ENCODE measurements at regions not wholly inside any gene's neighbourhood (a gene's known extent, or its start where the extent isn't known, plus 50 kb on each side); places are given as distances from the start of the nearest gene placed in this dataset.
"Not testable (repeated sequence)": the region's sequence is repeated elsewhere in the genome, so short reads cannot be mapped to it uniquely, and the experiment has no call there.

DNA sequence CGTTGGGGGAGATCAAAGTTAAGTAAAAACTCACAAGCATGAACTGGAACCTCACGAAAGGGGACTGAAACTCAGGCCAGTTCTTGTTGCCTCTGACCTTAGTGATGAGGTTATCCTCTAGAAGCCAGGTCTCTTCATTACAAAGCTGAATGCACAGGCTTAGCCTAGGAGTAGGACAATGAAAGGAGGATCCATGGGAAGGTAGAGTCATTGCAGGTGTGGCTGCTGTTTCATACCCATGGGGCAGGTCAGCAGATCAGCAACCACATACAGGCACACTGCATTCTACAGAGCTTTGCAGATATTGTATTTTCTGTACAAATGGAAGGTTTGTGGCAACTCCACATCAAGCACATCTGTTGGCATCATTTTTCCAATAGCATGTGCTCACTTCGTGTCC is 341.3 kb upstream of the SOX9 start:
- DNase-seq (ENCODE audit: low read depth): no peak

DNA sequence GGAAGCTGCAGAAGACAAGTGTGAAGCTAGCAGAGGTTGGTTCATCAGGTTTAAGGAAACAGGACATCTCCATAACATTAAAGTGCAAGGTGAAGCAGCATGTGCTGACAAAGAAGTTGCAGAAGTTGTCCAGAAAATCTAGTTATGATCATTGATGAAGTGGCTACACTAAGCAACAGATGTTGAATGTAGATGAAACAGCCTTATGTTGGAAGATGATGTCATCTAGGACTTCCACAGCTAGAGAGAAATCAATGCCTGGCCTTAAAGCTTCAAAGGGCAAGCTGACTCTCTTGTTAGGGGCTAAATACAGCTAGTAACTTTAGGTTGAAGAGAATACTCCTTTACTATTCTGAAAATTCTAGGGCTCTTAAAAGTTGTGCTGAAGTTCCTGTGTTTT is 340.2 kb upstream of the SOX9 start:
- no peak for DNase-seq (ENCODE audit: low read depth)

DNA sequence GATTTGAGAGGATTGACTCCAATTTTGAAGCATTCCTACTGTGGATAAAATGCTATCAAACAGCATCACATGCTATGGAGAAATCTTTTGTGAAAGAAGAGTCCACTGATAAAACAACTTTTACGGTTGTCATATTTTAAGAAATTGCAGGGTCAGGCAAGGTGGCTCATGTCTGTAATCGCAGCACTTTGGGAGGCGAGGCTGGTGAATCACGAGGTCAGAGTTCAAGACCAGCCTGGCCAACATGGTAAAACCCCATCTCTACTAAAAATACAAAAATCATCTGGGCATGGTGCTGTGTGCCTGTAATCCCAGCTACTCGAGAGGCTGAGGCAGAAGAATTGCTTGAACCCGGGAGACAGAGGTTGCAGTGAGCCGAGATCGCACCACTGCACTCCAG is 338.8 kb upstream of the SOX9 start:
- DNase-seq (ENCODE audit: low read depth): not testable (repeated sequence)

DNA sequence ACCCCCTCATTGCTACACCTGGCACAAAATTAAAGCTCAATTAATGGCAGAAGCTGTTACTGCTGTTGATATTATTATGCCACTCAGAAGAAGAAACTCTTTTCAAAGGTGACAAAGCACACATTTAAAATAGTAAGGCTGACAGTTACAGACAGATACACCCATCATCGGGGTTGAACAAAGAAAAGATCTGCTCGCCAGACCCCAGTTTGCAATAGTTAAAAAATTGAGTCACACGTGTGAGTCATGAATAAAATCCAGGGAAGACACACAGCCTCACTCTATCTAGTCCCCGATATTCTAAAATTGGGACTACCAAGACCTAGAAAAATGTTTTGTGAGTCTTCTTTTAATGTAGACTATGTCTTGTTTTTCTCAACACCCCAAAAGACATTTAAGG is 330.0 kb upstream of the SOX9 start:
- DNase-seq (ENCODE audit: low read depth): peak; percentile 8

DNA sequence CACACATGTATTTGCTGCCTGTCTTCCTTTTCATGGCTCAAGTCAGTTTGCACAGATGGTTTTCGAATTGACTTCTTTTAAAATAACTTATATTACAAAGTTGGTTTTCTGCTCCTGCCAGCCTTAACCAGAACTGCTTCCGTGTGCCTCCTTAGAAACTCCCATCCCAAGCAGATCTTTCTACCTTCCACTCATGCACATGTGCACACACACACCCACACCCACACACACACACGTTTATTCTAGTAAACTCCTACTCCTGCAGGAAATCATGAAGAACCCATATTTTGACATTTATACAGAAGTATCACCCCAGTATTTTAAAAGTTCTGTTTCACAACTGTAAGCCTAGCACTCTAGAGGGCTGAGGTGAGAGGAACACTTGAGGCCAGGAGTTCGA is 329.5 kb upstream of the SOX9 start:
- no peak for DNase-seq (ENCODE audit: low read depth)

- DNase-seq (ENCODE audit: low read depth): peak; percentile 86
Observed at GRCh38 chr17:71792966-71793365, 327.9 kb upstream of the SOX9 start.

DNA sequence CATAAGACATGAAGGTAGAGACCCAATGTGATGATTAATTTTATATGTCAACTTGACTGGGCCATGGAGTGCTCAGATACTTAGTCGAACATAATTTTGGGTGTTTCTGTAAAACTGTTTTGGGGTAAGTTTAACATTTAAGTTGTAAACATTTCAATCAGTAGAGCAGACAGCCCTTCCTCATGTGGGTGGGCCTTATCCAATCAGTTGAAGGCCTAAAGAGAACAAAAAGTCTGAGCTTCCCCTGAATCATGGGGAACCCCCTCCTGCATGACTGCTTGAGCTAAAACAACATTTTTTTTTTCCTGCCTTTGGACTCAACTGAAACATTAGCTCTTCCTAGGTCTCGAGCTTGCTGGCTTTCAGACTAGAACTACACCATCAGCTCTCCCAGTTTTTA is 327.3 kb upstream of the SOX9 start:
- peak; percentile 18 for DNase-seq (ENCODE audit: low read depth)

GRCh38 chr17:71798701-71799100 is 322.1 kb upstream of the SOX9 start:
- no peak for DNase-seq (ENCODE audit: low read depth)

DNA sequence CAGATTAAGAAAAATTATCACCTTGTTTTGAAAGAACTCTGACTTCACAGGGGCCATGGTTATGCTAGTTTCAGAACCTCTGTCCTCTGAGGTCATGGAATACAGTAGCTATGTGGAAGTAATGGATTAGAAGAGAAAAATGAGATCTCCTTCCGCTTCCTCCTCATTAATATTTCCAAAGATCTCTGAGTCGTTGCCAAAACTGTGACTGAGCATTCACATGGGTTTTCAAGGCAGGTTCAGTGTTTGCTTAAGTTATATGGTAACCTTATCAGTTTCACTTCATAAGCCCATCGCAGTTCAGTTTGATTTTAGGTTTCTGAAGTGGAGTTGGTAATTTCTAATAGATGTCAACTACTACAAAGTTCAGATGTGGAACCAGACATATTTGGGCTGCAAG is 321.2 kb upstream of the SOX9 start:
- DNase-seq (ENCODE audit: low read depth): no peak

- no peak for DNase-seq (ENCODE audit: low read depth)
Observed at GRCh38 chr17:71801301-71801700, 319.5 kb upstream of the SOX9 start.

DNA sequence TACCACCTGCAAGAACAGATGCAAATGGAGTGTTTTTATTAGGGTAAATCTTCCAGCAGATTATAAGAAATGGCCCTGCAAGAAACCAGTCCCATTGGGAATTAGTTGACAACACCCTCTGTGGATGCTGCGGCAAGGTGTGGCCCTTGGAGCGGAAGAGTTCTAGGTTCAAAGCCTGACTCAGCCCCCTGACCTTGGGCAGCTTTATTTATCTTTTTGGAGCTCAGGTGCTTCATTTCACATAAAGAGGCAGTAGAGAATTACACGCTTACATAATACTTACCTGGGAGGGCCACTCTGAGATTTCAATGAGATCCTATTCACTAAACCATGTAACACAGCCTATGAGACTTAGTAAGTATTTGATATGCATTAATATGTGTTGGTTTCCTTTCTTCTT is 318.2 kb upstream of the SOX9 start:
- no peak for DNase-seq (ENCODE audit: low read depth)

DNA sequence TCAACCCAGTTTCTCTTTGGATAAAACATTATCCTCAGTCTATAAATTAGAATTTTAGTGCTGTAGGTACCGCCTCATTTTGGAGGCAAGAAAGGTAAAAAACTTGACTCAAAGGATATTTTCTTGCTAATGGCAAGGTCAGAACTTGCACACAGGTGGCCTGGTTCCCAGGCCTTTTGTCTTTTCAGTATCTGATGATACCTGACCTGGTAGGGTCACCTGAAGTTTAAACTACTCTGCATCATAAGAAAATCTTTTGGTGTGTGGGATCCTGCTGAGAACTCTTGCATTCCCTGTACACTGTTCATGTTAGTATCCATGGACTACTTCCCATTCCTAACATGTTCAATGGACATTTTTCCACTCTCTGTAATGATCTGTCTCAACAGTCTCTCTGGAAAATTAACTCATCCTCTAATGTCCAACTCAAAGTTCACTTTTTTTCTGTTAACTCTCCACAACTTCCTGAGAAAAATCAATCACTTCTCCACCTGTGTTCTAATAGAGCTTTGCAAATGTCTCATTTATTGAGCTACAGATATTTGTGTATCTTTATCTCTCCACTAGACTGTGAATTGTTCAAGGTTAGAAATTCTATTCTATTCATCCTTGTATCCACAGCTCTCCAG is 317.1 kb upstream of the SOX9 start:
- DNase-seq (ENCODE audit: low read depth): no peak

DNA sequence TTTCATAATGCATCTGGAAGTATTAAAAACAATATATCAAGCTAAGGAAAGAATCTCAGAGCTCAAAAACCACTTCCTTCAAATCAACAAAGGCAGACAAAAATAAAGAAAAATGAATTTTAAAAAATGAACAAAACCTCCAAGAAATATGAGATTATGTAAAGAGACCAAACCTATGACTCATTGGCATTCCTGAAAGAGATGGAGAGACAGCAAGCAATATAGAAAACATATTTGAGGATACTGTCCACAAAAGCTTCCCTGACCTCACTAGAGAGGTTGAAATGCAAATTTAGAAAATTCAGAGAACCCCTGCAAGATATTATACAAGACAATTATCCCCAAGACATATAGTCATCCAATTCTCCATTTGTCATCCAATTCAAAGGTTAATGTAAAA is 311.3 kb upstream of the SOX9 start:
- DNase-seq (ENCODE audit: low read depth): peak; percentile 2

DNA sequence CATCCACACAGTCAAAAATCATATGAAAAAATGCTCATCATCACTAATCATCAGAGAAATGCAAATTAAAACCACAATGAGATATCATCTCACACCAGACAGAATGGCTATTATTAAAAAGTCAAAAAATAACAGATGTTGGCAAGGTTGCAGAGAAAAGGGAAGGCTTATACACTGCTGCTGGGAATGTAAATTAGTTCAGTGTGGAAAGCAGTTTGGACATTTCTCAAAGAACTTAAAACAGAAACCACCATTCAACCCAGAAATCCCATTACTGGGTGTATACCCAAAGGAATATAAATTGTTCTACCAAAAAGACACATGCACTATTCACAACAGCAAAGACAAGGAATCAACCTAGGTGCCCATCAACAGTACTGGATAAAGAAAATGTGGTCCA is 307.0 kb upstream of the SOX9 start:
- DNase-seq (ENCODE audit: low read depth): not testable (repeated sequence)

GRCh38 chr17:71821511-71821910 is 299.3 kb upstream of the SOX9 start:
- no peak for DNase-seq (ENCODE audit: low read depth)

- no peak for DNase-seq (ENCODE audit: low read depth)
Observed at GRCh38 chr17:71824671-71825070, 296.1 kb upstream of the SOX9 start.

DNA sequence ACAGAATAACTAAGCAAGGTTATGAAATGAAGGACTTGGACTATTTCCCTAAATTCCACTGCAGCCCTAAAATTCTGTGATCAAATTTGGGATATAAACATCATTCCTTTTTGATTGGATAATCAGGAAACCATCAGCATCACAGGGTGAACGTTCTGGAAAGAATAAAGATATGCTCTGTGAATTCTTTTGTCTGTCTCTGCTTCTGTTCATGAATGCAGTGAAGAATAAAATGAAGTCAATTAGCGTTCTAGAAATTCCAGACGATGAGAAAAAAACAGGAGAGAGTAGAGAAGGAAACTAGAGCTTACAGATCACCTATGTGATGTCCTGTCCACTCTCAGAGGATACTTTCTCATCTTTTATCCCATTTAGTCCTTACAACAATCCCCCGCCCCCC is 295.1 kb upstream of the SOX9 start:
- no peak for DNase-seq (ENCODE audit: low read depth)

GRCh38 chr17:71828182-71828596 is 292.6 kb upstream of the SOX9 start:
- DNase-seq (ENCODE audit: low read depth): peak; percentile 8

DNA sequence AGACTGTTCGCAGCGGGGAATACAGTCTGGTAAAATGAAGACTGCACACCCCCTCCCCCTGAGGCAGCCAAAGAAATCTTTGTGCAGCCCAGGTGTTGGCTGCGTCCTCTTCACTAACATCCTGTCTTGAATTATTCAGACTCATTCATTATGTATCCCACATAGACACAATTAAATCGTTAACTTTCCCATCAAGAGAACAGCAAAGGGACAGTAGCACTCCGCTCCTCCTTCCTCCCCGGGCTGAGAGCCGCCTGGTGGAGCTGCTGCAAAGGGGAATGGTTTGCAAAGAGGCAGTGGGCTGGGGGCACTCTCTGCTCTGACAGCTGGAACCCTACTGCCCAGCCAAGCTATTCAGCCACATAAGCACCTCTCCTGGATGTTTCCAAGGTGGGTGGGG is 290.0 kb upstream of the SOX9 start:
- DNase-seq (ENCODE audit: low read depth): no peak

DNA sequence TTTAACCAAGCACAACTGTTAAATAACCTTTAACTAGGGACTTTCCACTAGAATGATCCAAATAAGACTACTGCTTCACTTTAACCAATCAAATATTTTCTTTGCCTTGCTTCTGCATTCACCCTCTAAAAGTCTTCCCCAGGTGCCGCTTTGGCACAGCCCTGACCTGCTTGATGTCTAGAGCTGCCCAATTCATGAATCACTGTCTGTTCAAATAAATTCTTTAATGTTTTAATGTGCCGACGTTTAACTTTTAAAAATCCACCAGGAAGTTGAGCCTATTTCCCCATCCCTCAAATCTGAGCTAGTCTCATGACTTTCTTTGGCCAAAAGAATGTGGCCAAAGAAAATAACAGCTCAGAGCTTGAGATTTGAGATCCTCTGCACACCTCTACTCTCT is 277.8 kb upstream of the SOX9 start:
- no peak for DNase-seq (ENCODE audit: low read depth)

DNA sequence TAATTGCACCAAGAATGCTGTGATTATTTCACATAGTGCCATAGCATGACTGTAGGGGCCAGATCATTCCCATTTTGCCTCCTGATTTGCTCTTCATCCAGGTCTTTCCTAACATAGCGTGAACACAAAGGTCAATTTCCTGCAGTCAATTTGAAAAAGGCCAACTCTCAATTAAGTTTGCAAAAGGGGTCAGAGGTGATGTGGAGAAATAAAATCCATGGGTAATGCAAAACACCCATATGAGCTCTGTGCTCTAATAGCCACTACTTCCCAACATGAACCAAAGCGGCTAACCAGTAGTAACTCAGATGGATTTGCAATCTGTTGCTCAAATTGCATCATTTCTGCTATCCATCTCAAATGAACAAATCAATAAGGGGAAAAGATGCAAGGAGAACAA is 275.5 kb upstream of the SOX9 start:
- no peak for DNase-seq (ENCODE audit: low read depth)

- no peak for DNase-seq (ENCODE audit: low read depth)
Observed at GRCh38 chr17:71846561-71847110, 274.2 kb upstream of the SOX9 start.

- no peak for DNase-seq (ENCODE audit: low read depth)
Observed at GRCh38 chr17:71849783-71850768, 270.7 kb upstream of the SOX9 start.

Data from iris pigment epithelial cell (primary cell).